GM12878 (cell line): ENCODE measurements at regions not wholly inside any gene's neighbourhood (a gene's known extent, or its start where the extent isn't known, plus 50 kb on each side); places are given as distances from the start of the nearest gene placed in this dataset.

ENCODE experiments used
- ATAC-seq: fragments of 200-7000 bp; cut with Tn5 transposase; 3 replicates; pipeline ENCODE4 v1.9.1; 2020; ENCODE audit warnings: mild to moderate bottlenecking, moderate library complexity
- BruUV-seq: library from RNA; stranded (reverse); fragments of 400-500 nt; replicated peaks from 2 replicates; lab custom pipeline; 2021; lab: Mats Ljungman, UMichigan
- CTCF ChIA-PET: fragments of 300-600 bp; sonication (Branson Sonifier 250); formaldehyde crosslinking; extraction: SDS; loops from one replicate; lab custom pipeline; 2021; ENCODE audit warnings: inconsistent platforms; lab: Yijun Ruan, JAX
- POLR2A ChIA-PET: fragments of 350-600 bp; formaldehyde crosslinking; extraction: SDS; loops from one replicate; lab custom pipeline; 2021; ENCODE audit warnings: inconsistent platforms; lab: Charles Lee
- RAD21 ChIA-PET: fragments of 300-600 bp; sonication (Branson Sonifier 250); formaldehyde crosslinking; loops from one replicate; lab custom pipeline; 2023; ENCODE audit warnings: antibody characterized with exemption; ENCODE audit not compliant: unreplicated experiment; lab: Charles Lee
- SMC1A ChIA-PET: fragments of 300-600 bp; sonication (Branson Sonifier 250); formaldehyde crosslinking; loops from one replicate; lab custom pipeline; 2023; ENCODE audit not compliant: unreplicated experiment, uncharacterized antibody; lab: Charles Lee
- DNase-seq: peaks from one replicate; pipeline ENCODE4 v3.0.0-alpha.2; 2011; ENCODE audit warnings: low read depth, low spot score
- FAIRE-seq: peaks from 3 replicates; lab custom pipeline; 2011; peaks lifted over from hg19 to GRCh38; lab: Jason Lieb, UNC
- H2AFZ ChIP-seq: 2 replicates; pipeline ENCODE4 v1.6.0; 2011; ENCODE audit warnings: low read depth, low read length, control low read depth; ENCODE audit not compliant: control insufficient read depth
- H3K27ac ChIP-seq: 2 replicates; pipeline ENCODE4 v1.5.1; 2011; ENCODE audit warnings: control low read depth; ENCODE audit not compliant: control insufficient read depth, insufficient read depth
- H3K27me3 ChIP-seq, 2 experiments: replicated peaks in 1 of 2; 2 replicates each; pipeline versions ENCODE4 v1.6.0 to v1.6.1; 2011; ENCODE audit warnings: low read length in 1 of 2; ENCODE audit not compliant: control insufficient read depth in 2 of 2, insufficient read depth in 2 of 2
- H3K36me3 ChIP-seq, 2 experiments: 2 replicates each; pipeline ENCODE4 v1.5.1; 2011; ENCODE audit warnings: low read length in 1 of 2; ENCODE audit not compliant: control insufficient read depth in 2 of 2, insufficient read depth in 2 of 2
- H3K4me1 ChIP-seq: 2 replicates; pipeline ENCODE4 v1.6.1; 2011; ENCODE audit warnings: mild to moderate bottlenecking, low read length, moderate library complexity, mixed read lengths; ENCODE audit not compliant: control insufficient read depth, insufficient read depth
- H3K4me2 ChIP-seq: 2 replicates; pipeline ENCODE4 v1.6.0; 2011; ENCODE audit warnings: control low read depth; ENCODE audit not compliant: control insufficient read depth, insufficient read depth
- H3K4me3 ChIP-seq: fragments of 200-600 bp; sonication (generic); 2 replicates; pipeline ENCODE4 v1.5.1; 2016
- H3K79me2 ChIP-seq: 2 replicates; pipeline ENCODE4 v1.6.0; 2011; ENCODE audit warnings: low read length; ENCODE audit not compliant: control insufficient read depth, insufficient read depth
- H3K9ac ChIP-seq: 2 replicates; pipeline ENCODE4 v1.8.0; 2011; ENCODE audit warnings: low read length, control low read depth, mixed read lengths; ENCODE audit not compliant: control insufficient read depth, insufficient read depth
- H3K9me3 ChIP-seq: replicated peaks from 3 replicates; pipeline ENCODE4 v1.5.1; 2011; ENCODE audit warnings: mild to moderate bottlenecking, low read length; ENCODE audit not compliant: control insufficient read depth, insufficient read depth
- H4K20me1 ChIP-seq: 2 replicates; pipeline ENCODE4 v1.6.0; 2011; ENCODE audit not compliant: control insufficient read depth, insufficient read depth
- DPF2 ChIP-seq: fragments of 450-650 bp; IDR thresholded peaks from 2 replicates; pipeline ENCODE4 v1.6.1; 2017; ENCODE audit warnings: mild to moderate bottlenecking
- HDAC6 ChIP-seq: fragments of 200-600 bp; sonication (generic); IDR thresholded peaks from one replicate; pipeline ENCODE4 v1.8.0; 2017; ENCODE audit warnings: antibody characterized with exemption; ENCODE audit not compliant: unreplicated experiment
- IRF5 ChIP-seq: fragments of 450-650 bp; IDR thresholded peaks from 2 replicates; pipeline ENCODE4 v1.6.1; 2017; ENCODE audit warnings: borderline replicate concordance
- MXI1 ChIP-seq: fragments of 150-350 bp; IDR thresholded peaks from 2 replicates; pipeline ENCODE4 v1.6.1; 2011; ENCODE audit warnings: low read depth, mild to moderate bottlenecking, inconsistent platforms, low read length, improper control_type of control experiment
- PAX5 ChIP-seq: IDR thresholded peaks from 2 replicates; pipeline ENCODE4 v1.6.1; 2011; ENCODE audit warnings: low read depth, low read length, borderline replicate concordance
- RCOR1 ChIP-seq: conservative IDR thresholded peaks from 2 replicates; pipeline ENCODE4 v1.6.1; 2012; ENCODE audit warnings: low read depth, low read length, improper control_type of control experiment
- RELA ChIP-seq: fragments of 450-650 bp; IDR thresholded peaks from 2 replicates; pipeline ENCODE4 v1.8.0; 2014; ENCODE audit warnings: borderline replicate concordance; ENCODE audit not compliant: partially characterized antibody
- REST ChIP-seq: IDR thresholded peaks from 2 replicates; pipeline ENCODE4 v1.6.1; 2012; ENCODE audit warnings: mild to moderate bottlenecking, low read depth, low read length
- SIN3A ChIP-seq: IDR thresholded peaks from 2 replicates; pipeline ENCODE4 v1.6.1; 2012; ENCODE audit warnings: low read depth, low read length, improper control_type of control experiment
- SKIL ChIP-seq: fragments of 450-650 bp; IDR thresholded peaks from 2 replicates; pipeline ENCODE4 v1.6.1; 2017; ENCODE audit warnings: mild to moderate bottlenecking, low read depth, inconsistent platforms; ENCODE audit not compliant: poor library complexity, severe bottlenecking
- SP1 ChIP-seq: IDR thresholded peaks from one replicate; pipeline ENCODE4 v1.6.1; 2011; ENCODE audit warnings: low read depth, low read length
- ZSCAN29 ChIP-seq: fragments of 450-650 bp; IDR thresholded peaks from 2 replicates; pipeline ENCODE4 v1.6.1; 2017; ENCODE audit warnings: mild to moderate bottlenecking, moderate library complexity
- WGBS: methylation state at CpG from one replicate; pipeline ENCODE4 v1.1.6; 2016; ENCODE audit warnings: low lambda C conversion rate; ENCODE audit not compliant: insufficient replicate concordance, insufficient coverage; ENCODE audit errors: missing lambda C conversion rate; 5-methylcytosine and 5-hydroxymethylcytosine counted together
- in situ Hi-C: fragments of 300-500 bp; cut with MboI; formaldehyde crosslinking; loops from 9 replicates; pipeline ENCODE4 v1.14.3; 2018; ENCODE audit warnings: mixed read lengths
- intact Hi-C: fragments of 100-400 bp; cut with micrococcal nuclease; formaldehyde crosslinking; loops from one replicate; pipeline ENCODE4 v1.14.2; 2022; ENCODE audit not compliant: unreplicated experiment

DNA sequence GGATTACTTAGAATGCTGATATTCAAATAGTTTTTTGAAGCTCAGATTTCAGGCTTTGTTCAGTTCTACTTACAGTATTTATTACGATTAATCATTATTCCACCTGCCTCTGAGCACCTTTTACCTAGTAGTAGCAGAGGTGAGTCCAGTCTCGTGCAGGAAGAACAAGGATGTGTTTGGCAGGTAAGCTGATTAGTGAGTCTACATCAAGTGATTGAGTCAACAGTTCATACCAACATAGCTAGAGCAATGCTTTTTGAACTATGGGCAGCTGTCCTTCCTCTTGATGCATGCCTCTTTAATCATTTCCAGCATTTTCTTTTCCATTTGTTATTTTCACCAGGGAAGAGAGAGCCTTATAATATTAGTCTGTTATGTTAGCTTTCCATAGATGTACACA lies 838.9 kb downstream of the USP25 start (continued):
- TF ChIP-seq REST: no peak
- no peak for TF ChIP-seq IRF5
- TF ChIP-seq SIN3A: no peak
- no peak for TF ChIP-seq PAX5
- TF ChIP-seq ZSCAN29: no peak

DNA sequence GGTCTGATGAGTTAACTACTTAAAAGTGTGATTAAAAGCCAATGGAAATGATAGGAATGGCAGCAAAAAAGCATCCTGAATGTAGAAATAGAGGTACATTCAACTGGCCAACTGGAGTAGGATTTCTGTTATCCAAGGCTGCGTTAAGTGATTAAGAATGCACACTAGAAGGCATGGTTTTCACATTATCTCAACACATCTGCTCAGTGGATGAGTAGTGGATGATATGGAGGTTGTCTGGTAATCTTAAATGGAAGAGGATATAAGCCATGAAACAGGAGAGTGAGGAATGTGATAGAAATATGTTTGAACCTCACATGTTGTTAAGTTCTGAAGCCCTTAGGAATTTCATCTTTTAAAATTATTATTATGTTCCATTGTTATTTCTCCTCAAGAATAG lies 839.9 kb downstream of the USP25 start:
- H3K79me2 ChIP-seq: no peaks in the 10 kb centered on the region
- ChIA-PET SMC1A (no interaction called here), POLR2A (no interaction called here), CTCF (no interaction called here), RAD21 (no interaction called here)
- H3K4me3 ChIP-seq: no peak overlapping the region
- no TSS peak for BruUV-seq
- H2AFZ ChIP-seq: no peak overlapping the region
- ATAC-seq (no peak), DNase-seq (no peak), FAIRE-seq (no peak)
- H3K36me3 ChIP-seq: no peaks in the 10 kb centered on the region
- in situ Hi-C loops: no loop called here
- 7% methylated on average over 1 of the region's 1 CpG for WGBS
- H3K27ac ChIP-seq: no peak overlapping the region
- H3K4me1 ChIP-seq: no peaks in the 10 kb centered on the region
- no peaks in the 10 kb centered on the region for H3K27me3 ChIP-seq
- no peak overlapping the region for H3K4me2 ChIP-seq
- no peak overlapping the region for H3K9ac ChIP-seq
- intact Hi-C loops: no loop called here
- H4K20me1 ChIP-seq: no peaks in the 10 kb centered on the region
- H3K9me3 ChIP-seq: no peaks in the 10 kb centered on the region
- no peak for TF ChIP-seq SKIL
- no peak for TF ChIP-seq RCOR1
- no peak for TF ChIP-seq MXI1
- no peak for TF ChIP-seq DPF2
- TF ChIP-seq RELA: no peak
- TF ChIP-seq SP1: no peak
- TF ChIP-seq HDAC6: no peak
